ENCODE measurements at regions not wholly inside any gene's neighbourhood (a gene's known extent, or its start where the extent isn't known, plus 50 kb on each side); places are given as distances from the start of the nearest gene placed in this dataset.

- H3K4me3 Mint-ChIP-seq, result no peak overlapping the region
- intact Hi-C loops (cut with micrococcal nuclease), result no loop called here
- ChIA-PET POLR2A (no interaction called here), CTCF (interaction anchor here (0.9 kb wide), 1 partner anchor 104 kb away, joined by 5 read pairs; no protein-coding TSS in a partner anchor)
- ATAC-seq (no peak), DNase-seq (no peak)
- H3K27me3 Mint-ChIP-seq, result no peaks in the 10 kb centered on the region
- H3K27ac Mint-ChIP-seq, result no peak overlapping the region
- H3K36me3 Mint-ChIP-seq (ENCODE audit: low read depth), result no peaks in the 10 kb centered on the region
- no peaks in the 10 kb centered on the region for H3K4me1 Mint-ChIP-seq (ENCODE audit: low read depth)
- H3K9me3 Mint-ChIP-seq, result peaks cover 3% of the 10 kb centered on the region
- no peak for TF ChIP-seq CTCF (IDR thresholded peaks at IDR 0.05)
Measured at GRCh38 chr13:94778986-94779385, 66.6 kb upstream of the SOX21 start.

- H3K4me3 Mint-ChIP-seq, result no peak overlapping the region
- H3K27me3 Mint-ChIP-seq, result no peaks in the 10 kb centered on the region
- ChIA-PET POLR2A (interaction anchor here (0.6 kb wide), 1 partner anchor 694 kb away, joined by 4 read pairs; no protein-coding TSS in a partner anchor), CTCF (interaction anchor here (0.9 to 1.1 kb wide), 2 partner anchors 104 to 626 kb away, joined by 3 to 5 read pairs; no protein-coding TSS in a partner anchor)
- no peak for TF ChIP-seq CTCF (IDR thresholded peaks at IDR 0.05)
- no peaks in the 10 kb centered on the region for H3K36me3 Mint-ChIP-seq (ENCODE audit: low read depth)
- ATAC-seq, result no peak
- H3K27ac Mint-ChIP-seq, result no peak overlapping the region
- H3K4me1 Mint-ChIP-seq (ENCODE audit: low read depth), result no peaks in the 10 kb centered on the region
- intact Hi-C loops (cut with micrococcal nuclease), result no loop called here
- peaks cover 3% of the 10 kb centered on the region for H3K9me3 Mint-ChIP-seq
- DNase-seq, result no peak
Measured at GRCh38 chr13:94778585-94778984, 66.2 kb upstream of the SOX21 start.

GRCh38 chr13:94776956-94777355 lies 64.6 kb upstream of the SOX21 start:
- intact Hi-C loops (cut with micrococcal nuclease), result no loop called here
- TF ChIP-seq CTCF (IDR thresholded peaks at IDR 0.05), result no peak
- Mint-ChIP-seq H3K9me3 (no peaks in the 10 kb centered on the region), H3K27me3 (no peaks in the 10 kb centered on the region), H3K4me3 (no peak overlapping the region), H3K27ac (no peak overlapping the region), H3K4me1 (ENCODE audit: low read depth) (no peaks in the 10 kb centered on the region), H3K36me3 (ENCODE audit: low read depth) (no peaks in the 10 kb centered on the region)
- ATAC-seq (no peak), DNase-seq (no peak)
- POLR2A ChIA-PET, result no interaction called here
- CTCF ChIA-PET, result no interaction called here

GRCh38 chr13:94776300-94776699 lies 64.0 kb upstream of the SOX21 start:
- H3K4me3 Mint-ChIP-seq, result no peak overlapping the region
- no peaks in the 10 kb centered on the region for H3K4me1 Mint-ChIP-seq (ENCODE audit: low read depth)
- ChIA-PET CTCF (no interaction called here), POLR2A (no interaction called here)
- DNase-seq (no peak), ATAC-seq (no peak)
- H3K27ac Mint-ChIP-seq, result no peak overlapping the region
- no peak for TF ChIP-seq CTCF (IDR thresholded peaks at IDR 0.05)
- no peaks in the 10 kb centered on the region for H3K27me3 Mint-ChIP-seq
- no peaks in the 10 kb centered on the region for H3K9me3 Mint-ChIP-seq
- intact Hi-C loops (cut with micrococcal nuclease), result no loop called here
- H3K36me3 Mint-ChIP-seq (ENCODE audit: low read depth), result no peaks in the 10 kb centered on the region

GRCh38 chr13:94765814-94766213 lies 53.5 kb upstream of the SOX21 start:
- Mint-ChIP-seq H3K36me3 (ENCODE audit: low read depth) (no peaks in the 10 kb centered on the region), H3K27me3 (peaks cover 24% of the 10 kb centered on the region), H3K27ac (no peak overlapping the region), H3K4me1 (ENCODE audit: low read depth) (no peaks in the 10 kb centered on the region), H3K4me3 (no peak overlapping the region), H3K9me3 (no peaks in the 10 kb centered on the region)
- CTCF ChIA-PET, result no interaction called here
- no peak for TF ChIP-seq CTCF (IDR thresholded peaks at IDR 0.05)
- intact Hi-C loops (cut with micrococcal nuclease), result no loop called here
- ATAC-seq (no peak), DNase-seq (no peak)
- POLR2A ChIA-PET, result no interaction called here

All from activated CD8-positive, alpha-beta T cell treated with anti-CD3 and anti-CD28 coated beads for 36 hours (primary cell).